ENCODE measurements at regions not wholly inside any gene's neighbourhood (a gene's known extent, or its start where the extent isn't known, plus 50 kb on each side); places are given as distances from the start of the nearest gene placed in this dataset.
A peak's percentile ranks its signal among the peaks of the same experiment; 100 is the strongest.

DNA sequence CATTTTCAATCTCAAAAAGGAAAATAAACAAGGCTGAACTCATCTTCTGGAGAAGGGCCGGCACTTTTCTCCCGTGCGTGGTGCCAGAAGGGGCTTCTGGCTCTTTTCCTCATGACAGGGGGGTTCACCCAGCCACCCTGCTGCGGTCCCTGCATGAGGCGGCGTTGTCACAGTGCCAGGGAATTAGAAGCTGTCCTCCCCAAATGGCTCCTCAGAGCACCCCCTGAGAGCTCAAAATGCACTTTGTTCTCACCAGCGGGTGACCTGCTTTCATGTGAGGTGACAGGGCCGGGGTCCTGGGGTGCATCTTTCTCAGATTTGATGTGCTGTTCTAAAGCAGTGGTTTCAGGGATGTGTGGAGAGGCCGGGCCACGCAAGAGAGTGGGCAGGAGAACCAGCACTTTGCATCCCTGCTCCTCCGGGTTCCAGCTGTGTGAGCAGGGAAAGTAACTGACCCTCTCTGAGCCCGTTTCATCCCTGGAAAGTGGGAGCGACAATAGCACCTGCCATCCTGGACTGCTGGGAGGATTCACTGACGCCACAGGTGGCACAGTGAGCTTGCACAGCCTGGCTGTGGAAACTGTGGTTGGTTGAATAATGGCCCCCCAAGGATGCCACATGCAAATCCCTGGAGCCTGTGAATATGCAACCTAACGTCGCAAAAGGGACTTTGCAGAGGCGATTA, 94.0 kb downstream of the FOXL1 start:
- H3K27ac ChIP-seq, result no peak overlapping the region
- TF ChIP-seq, protein P1, sequence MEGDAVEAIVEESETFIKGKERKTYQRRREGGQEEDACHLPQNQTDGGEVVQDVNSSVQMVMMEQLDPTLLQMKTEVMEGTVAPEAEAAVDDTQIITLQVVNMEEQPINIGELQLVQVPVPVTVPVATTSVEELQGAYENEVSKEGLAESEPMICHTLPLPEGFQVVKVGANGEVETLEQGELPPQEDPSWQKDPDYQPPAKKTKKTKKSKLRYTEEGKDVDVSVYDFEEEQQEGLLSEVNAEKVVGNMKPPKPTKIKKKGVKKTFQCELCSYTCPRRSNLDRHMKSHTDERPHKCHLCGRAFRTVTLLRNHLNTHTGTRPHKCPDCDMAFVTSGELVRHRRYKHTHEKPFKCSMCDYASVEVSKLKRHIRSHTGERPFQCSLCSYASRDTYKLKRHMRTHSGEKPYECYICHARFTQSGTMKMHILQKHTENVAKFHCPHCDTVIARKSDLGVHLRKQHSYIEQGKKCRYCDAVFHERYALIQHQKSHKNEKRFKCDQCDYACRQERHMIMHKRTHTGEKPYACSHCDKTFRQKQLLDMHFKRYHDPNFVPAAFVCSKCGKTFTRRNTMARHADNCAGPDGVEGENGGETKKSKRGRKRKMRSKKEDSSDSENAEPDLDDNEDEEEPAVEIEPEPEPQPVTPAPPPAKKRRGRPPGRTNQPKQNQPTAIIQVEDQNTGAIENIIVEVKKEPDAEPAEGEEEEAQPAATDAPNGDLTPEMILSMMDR (conservative IDR thresholded peaks at IDR 0.05; ENCODE audit: low read depth), result no peak
- DNase-seq (ENCODE audit: low spot score), result no peak
- POLR2A ChIA-PET (ENCODE audit: low non-redundant PET), result no interaction called here
- CTCF ChIA-PET, result interaction anchor here (0.6 kb wide), 1 partner anchor 100 kb away, joined by 3 read pairs; no protein-coding TSS in a partner anchor

DNA sequence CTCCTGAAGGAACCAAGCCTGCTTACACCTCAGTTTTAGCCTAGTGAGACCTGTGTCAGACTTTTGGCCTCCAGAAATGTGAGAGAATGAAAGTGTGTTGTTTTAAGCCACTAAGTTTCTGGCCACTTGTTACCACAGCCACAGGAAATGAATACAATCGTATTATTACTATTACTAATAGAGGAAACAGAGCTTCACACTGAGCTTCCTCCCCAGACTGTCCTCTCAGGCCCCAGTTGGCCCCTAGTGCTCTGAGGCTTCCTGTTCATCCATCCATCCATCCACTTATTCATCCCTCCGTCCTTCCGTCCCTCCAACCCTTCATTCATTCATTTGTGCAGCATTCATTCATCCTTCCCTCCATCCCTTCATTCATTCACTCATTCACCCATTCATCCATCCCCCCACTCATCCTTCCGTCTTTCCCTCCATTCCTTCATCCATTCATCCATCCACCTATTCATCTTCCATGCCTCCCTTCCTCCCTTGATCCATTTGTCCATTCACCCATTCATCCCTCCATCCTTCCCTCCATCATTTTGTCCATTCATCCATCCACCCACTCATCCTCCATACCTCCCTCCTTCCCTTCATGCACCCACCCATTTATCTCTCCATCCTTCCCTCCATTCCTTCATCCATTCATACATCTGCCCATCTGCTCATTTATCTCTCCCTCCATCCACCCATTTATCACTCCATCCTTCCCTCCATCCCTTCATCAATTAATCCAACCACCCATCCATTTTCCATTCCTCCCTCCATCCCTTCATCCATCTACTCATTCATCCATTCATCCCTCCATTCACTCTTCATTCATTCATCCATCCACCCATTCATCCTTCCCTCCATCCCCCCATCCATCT, 95.0 kb downstream of the FOXL1 start:
- no peak overlapping the region for H3K27ac ChIP-seq
- DNase-seq (ENCODE audit: low spot score), result no peak
- POLR2A ChIA-PET (ENCODE audit: low non-redundant PET), result no interaction called here
- TF ChIP-seq, protein P1 (conservative IDR thresholded peaks at IDR 0.05; ENCODE audit: low read depth), result no peak
- CTCF ChIA-PET, result no interaction called here

DNA sequence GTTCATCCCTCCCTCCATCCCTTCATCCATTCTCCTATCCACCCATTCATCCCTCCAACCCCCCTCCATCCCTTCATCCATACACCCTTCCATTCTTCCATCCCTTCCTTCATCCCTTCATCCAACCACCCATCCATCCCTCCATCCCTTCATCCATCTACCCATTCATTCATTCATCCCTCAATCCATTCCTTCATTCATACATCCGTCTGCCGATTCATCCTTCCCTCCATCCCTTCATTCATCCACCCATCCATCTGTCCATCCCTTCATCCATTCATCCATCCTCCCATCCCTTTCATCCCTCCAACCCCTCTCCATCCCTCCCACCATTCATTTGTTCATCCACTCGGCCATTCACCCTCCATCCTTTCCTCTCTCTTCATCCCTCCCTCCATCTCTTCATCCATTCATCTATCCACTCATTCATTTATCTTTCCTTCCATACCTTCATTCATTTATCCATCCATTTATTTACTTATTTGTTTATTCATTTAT, 95.7 kb downstream of the FOXL1 start:
- TF ChIP-seq, protein P1 (conservative IDR thresholded peaks at IDR 0.05; ENCODE audit: low read depth), result no peak
- no peak for DNase-seq (ENCODE audit: low spot score)
- ChIA-PET POLR2A (ENCODE audit: low non-redundant PET) (no interaction called here), CTCF (no interaction called here)
- H3K27ac ChIP-seq, result no peak overlapping the region

DNA sequence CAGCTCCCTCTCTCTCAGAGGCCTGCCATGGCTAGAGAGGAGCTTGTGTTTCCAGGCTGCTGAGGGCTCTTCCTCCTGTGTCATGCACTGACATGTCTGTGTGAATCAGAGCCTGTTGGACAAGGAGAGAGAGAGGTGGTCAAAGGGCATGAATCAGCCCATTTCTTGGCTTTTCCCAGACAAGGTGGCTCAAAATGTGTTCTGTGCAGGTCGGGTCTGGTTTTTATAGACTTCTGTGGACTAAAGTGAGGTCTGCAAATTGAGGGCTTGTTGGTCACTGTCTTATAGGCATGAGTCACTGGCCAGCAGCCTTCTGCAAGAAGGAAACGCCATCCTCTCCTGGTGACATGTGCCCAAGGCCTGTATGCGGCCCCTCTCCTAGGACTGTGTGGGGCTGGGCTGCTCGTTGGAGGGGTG, 97.9 kb downstream of the FOXL1 start:
- peak; percentile 52 for DNase-seq (ENCODE audit: low spot score)
- ChIA-PET POLR2A (ENCODE audit: low non-redundant PET) (interaction anchor here (1.1 kb wide), 1 partner anchor 12 kb away, joined by 5 read pairs; no protein-coding TSS in a partner anchor), CTCF (no interaction called here)
- H3K27ac ChIP-seq, result peak overlapping the region; percentile 73
- TF ChIP-seq, protein P1 (conservative IDR thresholded peaks at IDR 0.05; ENCODE audit: low read depth), result no peak

DNA sequence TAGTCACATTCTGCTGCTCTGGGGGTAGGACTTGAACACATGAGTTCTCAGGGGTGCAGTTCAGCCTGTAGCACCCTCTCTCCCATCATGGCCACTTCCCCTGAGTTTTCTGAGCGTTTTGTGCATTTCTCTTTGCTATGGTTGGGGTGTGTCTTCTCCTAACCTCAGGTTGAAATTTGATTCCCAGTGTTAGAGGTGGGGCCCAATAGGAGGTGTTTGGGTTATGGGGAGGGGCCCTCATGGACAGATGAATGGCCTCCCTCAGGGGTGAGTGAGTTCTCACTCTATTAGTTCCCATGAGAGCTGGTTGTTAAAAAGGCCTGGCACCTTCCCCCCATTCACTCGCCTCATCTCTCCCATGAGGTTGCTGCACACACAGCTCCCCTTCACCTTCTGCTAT, 101.1 kb downstream of the FOXL1 start:
- CTCF ChIA-PET, result no interaction called here
- no peak overlapping the region for H3K27ac ChIP-seq
- DNase-seq (ENCODE audit: low spot score), result no peak
- POLR2A ChIA-PET (ENCODE audit: low non-redundant PET), result no interaction called here
- TF ChIP-seq, protein P1 (conservative IDR thresholded peaks at IDR 0.05; ENCODE audit: low read depth), result no peak

DNA sequence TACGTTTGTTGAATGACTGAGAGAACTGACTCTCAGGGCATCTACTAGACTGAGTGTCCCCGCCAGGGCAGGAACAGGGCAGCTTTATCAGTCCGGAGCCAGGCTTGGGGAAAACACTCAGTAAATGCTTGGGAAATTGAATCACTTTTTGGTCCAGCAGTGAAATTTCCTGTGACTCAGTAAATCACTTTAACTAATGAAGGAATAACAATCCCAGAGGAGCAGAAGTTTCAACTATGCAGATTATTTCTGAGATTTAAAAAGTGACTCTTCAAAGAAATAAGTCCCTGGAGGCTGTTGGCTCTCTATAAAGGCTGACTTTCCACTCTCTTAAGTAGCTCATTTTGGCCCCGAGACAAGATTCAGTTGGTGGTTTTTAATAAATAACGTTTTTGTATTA, 101.8 kb downstream of the FOXL1 start:
- H3K27ac ChIP-seq, result no peak overlapping the region
- ChIA-PET POLR2A (ENCODE audit: low non-redundant PET) (no interaction called here), CTCF (interaction anchor here (0.6 kb wide), 1 partner anchor 1434 kb away, joined by 3 read pairs; no protein-coding TSS in a partner anchor)
- TF ChIP-seq, protein P1 (conservative IDR thresholded peaks at IDR 0.05; ENCODE audit: low read depth), result no peak
- no peak for DNase-seq (ENCODE audit: low spot score)

Data from RWPE1 (cell line).